Kidney (tissue), 13 donors: ENCODE measurements at regions not wholly inside any gene's neighbourhood (a gene's known extent, or its start where the extent isn't known, plus 50 kb on each side); places are given as distances from the start of the nearest gene placed in this dataset.

Experiments
- DNase-seq, 5 donors: peaks; one replicate each; pipeline ENCODE4 v3.0.0-alpha.2; 2013 to 2020
- FAIRE-seq: peaks from 2 replicates; lab custom pipeline; 2012; peaks lifted over from hg19 to GRCh38; lab: Jason Lieb, UNC
- H3K27ac ChIP-seq, 2 donors: one replicate each; pipeline ENCODE4 v1.7.0; 2013; ENCODE audit warnings: low read depth in 2 of 2, low read length in 2 of 2, inconsistent platforms in 1 of 2
- H3K27me3 ChIP-seq: one replicate; pipeline ENCODE4 v1.7.1; 2013; ENCODE audit warnings: low read length, inconsistent platforms; ENCODE audit not compliant: control insufficient read depth, insufficient read depth
- H3K36me3 ChIP-seq, 3 donors: one replicate each; pipeline versions ENCODE4 v1.7.0 to v1.7.1; 2013; ENCODE audit warnings: low read length in 3 of 3, control low read depth in 1 of 3, inconsistent platforms in 1 of 3; ENCODE audit not compliant: insufficient read depth in 3 of 3, control insufficient read depth in 2 of 3
- H3K4me1 ChIP-seq, 3 donors: one replicate each; pipeline versions ENCODE4 v1.7.0 to v1.7.1; 2013; ENCODE audit warnings: low read length in 3 of 3, inconsistent platforms in 1 of 3, low read depth in 1 of 3; ENCODE audit not compliant: control insufficient read depth in 2 of 3, insufficient read depth in 2 of 3
- H3K4me3 ChIP-seq, 3 donors: one replicate each; pipeline versions ENCODE4 v1.7.0 to v1.8.1; 2013; ENCODE audit warnings: low read length in 3 of 3, control low read depth in 1 of 3, inconsistent platforms in 1 of 3
- H3K9ac ChIP-seq, 3 donors: one replicate each; pipeline versions ENCODE4 v1.7.0 to v1.7.1; 2013; ENCODE audit warnings: low read length in 3 of 3, control low read depth in 1 of 3, inconsistent platforms in 1 of 3
- H3K9me3 ChIP-seq, 3 donors: one replicate each; pipeline versions ENCODE4 v1.7.0 to v1.7.1; 2013; ENCODE audit warnings: low read length in 3 of 3, control low read depth in 1 of 3, inconsistent platforms in 1 of 3; ENCODE audit not compliant: control insufficient read depth in 2 of 3, insufficient read depth in 1 of 3
- intact Hi-C: fragments of 100-400 bp; cut with DNase I; formaldehyde crosslinking; loops from one replicate; pipeline ENCODE4 v1.11.1; 2022
- TF ChIP-seq, protein P1 (sequence below): IDR thresholded peaks from 3 replicates; pipeline ENCODE4 v1.5.1; 2012; ENCODE audit warnings: mild to moderate bottlenecking, moderate library complexity, borderline replicate concordance; ENCODE audit not compliant: insufficient read depth; ENCODE audit errors: extremely low read depth
- donor health status: control.
- donor health status: control.
- donor health status: control.
- donor health status: control.
- donor health status: control.
- donor health status: DM: yes; HTN: yes; CAD: no.
- donor health status: Normal renal cell carcinoma (clear cell type).

DNA sequence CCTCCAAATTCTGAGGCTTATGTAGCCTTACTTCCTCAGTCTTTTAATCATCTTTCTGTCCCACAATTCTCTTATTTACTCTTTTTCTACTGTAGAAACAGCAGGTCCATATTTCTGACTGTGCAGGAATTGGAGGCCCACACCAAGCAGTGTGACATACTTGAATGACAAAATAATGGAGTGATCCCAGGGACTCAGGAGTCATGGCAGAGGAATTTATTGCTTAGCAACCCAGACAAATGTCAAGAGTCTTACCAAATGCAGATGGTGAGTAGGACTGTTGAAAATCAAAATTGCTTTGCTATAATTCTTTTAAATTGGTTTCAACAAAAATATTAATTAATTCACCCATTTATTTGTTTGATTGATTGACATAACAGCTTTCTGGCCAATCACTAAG lies 59.9 kb downstream of the HTR1B start:
- intact Hi-C loops, result no loop called here
- DNase-seq, result no peak
- Histone ChIP-seq H3K36me3 (no peaks in the 10 kb centered on the region), H3K9me3 (no peaks in the 10 kb centered on the region), H3K4me3 (no peak overlapping the region), H3K27me3 (no peaks in the 10 kb centered on the region), H3K4me1 (no peaks in the 10 kb centered on the region), H3K9ac (no peak overlapping the region), H3K27ac (no peak overlapping the region)
- FAIRE-seq, result no peak
- TF ChIP-seq, protein P1, sequence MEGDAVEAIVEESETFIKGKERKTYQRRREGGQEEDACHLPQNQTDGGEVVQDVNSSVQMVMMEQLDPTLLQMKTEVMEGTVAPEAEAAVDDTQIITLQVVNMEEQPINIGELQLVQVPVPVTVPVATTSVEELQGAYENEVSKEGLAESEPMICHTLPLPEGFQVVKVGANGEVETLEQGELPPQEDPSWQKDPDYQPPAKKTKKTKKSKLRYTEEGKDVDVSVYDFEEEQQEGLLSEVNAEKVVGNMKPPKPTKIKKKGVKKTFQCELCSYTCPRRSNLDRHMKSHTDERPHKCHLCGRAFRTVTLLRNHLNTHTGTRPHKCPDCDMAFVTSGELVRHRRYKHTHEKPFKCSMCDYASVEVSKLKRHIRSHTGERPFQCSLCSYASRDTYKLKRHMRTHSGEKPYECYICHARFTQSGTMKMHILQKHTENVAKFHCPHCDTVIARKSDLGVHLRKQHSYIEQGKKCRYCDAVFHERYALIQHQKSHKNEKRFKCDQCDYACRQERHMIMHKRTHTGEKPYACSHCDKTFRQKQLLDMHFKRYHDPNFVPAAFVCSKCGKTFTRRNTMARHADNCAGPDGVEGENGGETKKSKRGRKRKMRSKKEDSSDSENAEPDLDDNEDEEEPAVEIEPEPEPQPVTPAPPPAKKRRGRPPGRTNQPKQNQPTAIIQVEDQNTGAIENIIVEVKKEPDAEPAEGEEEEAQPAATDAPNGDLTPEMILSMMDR, result no peak

GRCh38 chr6:77401231-77401630 lies 62.1 kb downstream of the HTR1B start:
- Histone ChIP-seq H3K9me3 (no peaks in the 10 kb centered on the region), H3K27me3 (no peaks in the 10 kb centered on the region), H3K27ac (no peak overlapping the region), H3K4me3 (no peak overlapping the region), H3K9ac (no peak overlapping the region), H3K36me3 (no peaks in the 10 kb centered on the region), H3K4me1 (no peaks in the 10 kb centered on the region)
- no peak for FAIRE-seq
- no peak for DNase-seq
- TF ChIP-seq, protein P1, result no peak
- intact Hi-C loops, result no loop called here

DNA sequence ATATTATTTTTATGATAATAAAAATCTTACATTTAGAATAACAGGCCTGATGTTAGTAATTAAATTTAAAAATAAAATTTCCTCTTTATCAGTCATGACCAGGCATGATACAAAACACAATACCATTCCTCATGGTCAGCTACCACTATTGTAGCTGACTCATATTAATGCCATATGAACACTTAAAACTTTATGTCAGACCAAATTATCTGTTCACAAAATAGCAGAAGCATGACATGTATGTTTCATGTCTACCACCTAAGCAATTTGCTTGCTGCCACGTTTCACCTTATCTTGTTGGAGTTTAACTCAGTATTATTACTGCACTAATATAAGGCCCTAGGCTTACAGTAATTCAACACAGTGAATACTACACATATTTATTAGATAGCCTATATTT lies 65.7 kb downstream of the HTR1B start:
- TF ChIP-seq, protein P1, result no peak
- FAIRE-seq, result no peak

DNA sequence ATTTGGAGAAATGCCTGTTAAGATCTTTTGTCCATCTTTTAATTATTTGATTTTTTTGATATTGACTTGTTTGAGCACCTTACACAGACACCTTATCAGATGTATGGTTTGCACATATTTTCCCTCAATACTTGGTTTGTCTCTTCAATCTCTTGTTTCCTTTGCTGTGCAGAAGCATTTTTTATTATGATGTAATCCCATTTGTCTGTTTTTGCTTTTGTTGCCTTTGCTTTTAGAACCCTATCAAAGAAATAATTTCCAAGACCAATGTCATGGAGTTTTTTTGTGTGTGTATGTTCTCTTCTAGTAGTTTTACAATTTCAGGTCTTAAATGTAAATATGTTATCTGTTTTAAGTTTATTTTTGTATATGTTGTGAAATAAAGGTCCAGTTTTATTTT lies 73.9 kb downstream of the HTR1B start:
- TF ChIP-seq, protein P1, result no peak
- Histone ChIP-seq H3K4me3 (no peak overlapping the region), H3K36me3 (no peaks in the 10 kb centered on the region), H3K27ac (no peak overlapping the region), H3K9ac (no peak overlapping the region), H3K9me3 (no peaks in the 10 kb centered on the region), H3K4me1 (no peaks in the 10 kb centered on the region), H3K27me3 (no peaks in the 10 kb centered on the region)
- no peak for FAIRE-seq
- no peak for DNase-seq
- intact Hi-C loops, result no loop called here

More for the DNA sequence above, 65.7 kb downstream of the HTR1B start:
- H3K4me3 ChIP-seq, result no peak overlapping the region
- H3K9me3 ChIP-seq, result no peaks in the 10 kb centered on the region
- no peak overlapping the region for H3K27ac ChIP-seq
- intact Hi-C loops, result no loop called here
- H3K4me1 ChIP-seq, result no peaks in the 10 kb centered on the region
- no peaks in the 10 kb centered on the region for H3K36me3 ChIP-seq
- no peaks in the 10 kb centered on the region for H3K27me3 ChIP-seq
- DNase-seq, result no peak
- no peak overlapping the region for H3K9ac ChIP-seq
